HG03135 (cell line): ENCODE measurements at regions not wholly inside any gene's neighbourhood (a gene's known extent, or its start where the extent isn't known, plus 50 kb on each side); places are given as distances from the start of the nearest gene placed in this dataset.

ENCODE experiments used
- ATAC-seq: cut with Tn5 transposase; IDR thresholded peaks from one replicate; pipeline ENCODE4 v1.9.1; 2021; ENCODE audit warnings: mild to moderate bottlenecking, moderate library complexity; ENCODE audit not compliant: unreplicated experiment

- no peak for ATAC-seq
Measured at GRCh38 chr1:238252033-238252802, 361.5 kb upstream of the ZP4 start.

- no peak for ATAC-seq
Measured at GRCh38 chr1:238248356-238248755, 357.6 kb upstream of the ZP4 start.

- no peak for ATAC-seq
Measured at GRCh38 chr1:238242181-238242580, 351.5 kb upstream of the ZP4 start.

GRCh38 chr1:238241607-238242006 is 350.9 kb upstream of the ZP4 start:
- ATAC-seq: no peak

- ATAC-seq: no peak
Measured at GRCh38 chr1:238239343-238239742, 348.6 kb upstream of the ZP4 start.

- no peak for ATAC-seq
Measured at GRCh38 chr1:238233966-238234365, 343.2 kb upstream of the ZP4 start.

- no peak for ATAC-seq
Measured at GRCh38 chr1:238232084-238232710, 341.5 kb upstream of the ZP4 start.

GRCh38 chr1:238226810-238227209 is 336.1 kb upstream of the ZP4 start:
- no peak for ATAC-seq

- no peak for ATAC-seq
Measured at GRCh38 chr1:238223076-238223640, 332.4 kb upstream of the ZP4 start.

- no peak for ATAC-seq
Measured at GRCh38 chr1:238221738-238222137, 331.0 kb upstream of the ZP4 start.

GRCh38 chr1:238214449-238214848 is 323.7 kb upstream of the ZP4 start:
- ATAC-seq: no peak

GRCh38 chr1:238205045-238205662 is 314.4 kb upstream of the ZP4 start:
- no peak for ATAC-seq

- no peak for ATAC-seq
Measured at GRCh38 chr1:238201992-238202391, 311.3 kb upstream of the ZP4 start.

GRCh38 chr1:238199325-238199724 is 308.6 kb upstream of the ZP4 start:
- ATAC-seq: no peak

GRCh38 chr1:238196516-238196915 is 305.8 kb upstream of the ZP4 start:
- ATAC-seq: no peak

- no peak for ATAC-seq
Measured at GRCh38 chr1:238191170-238191569, 300.4 kb upstream of the ZP4 start.

GRCh38 chr1:238187575-238187949 is 296.8 kb upstream of the ZP4 start:
- ATAC-seq: no peak

GRCh38 chr1:238186887-238187574 is 296.3 kb upstream of the ZP4 start:
- ATAC-seq: no peak

- ATAC-seq: no peak
Measured at GRCh38 chr1:238177960-238178645, 287.4 kb upstream of the ZP4 start.

GRCh38 chr1:238177351-238177750 is 286.6 kb upstream of the ZP4 start:
- no peak for ATAC-seq

- no peak for ATAC-seq
Measured at GRCh38 chr1:238176441-238176840, 285.7 kb upstream of the ZP4 start.
